ENCODE measurements at regions not wholly inside any gene's neighbourhood (a gene's known extent, or its start where the extent isn't known, plus 50 kb on each side); places are given as distances from the start of the nearest gene placed in this dataset.

DNA sequence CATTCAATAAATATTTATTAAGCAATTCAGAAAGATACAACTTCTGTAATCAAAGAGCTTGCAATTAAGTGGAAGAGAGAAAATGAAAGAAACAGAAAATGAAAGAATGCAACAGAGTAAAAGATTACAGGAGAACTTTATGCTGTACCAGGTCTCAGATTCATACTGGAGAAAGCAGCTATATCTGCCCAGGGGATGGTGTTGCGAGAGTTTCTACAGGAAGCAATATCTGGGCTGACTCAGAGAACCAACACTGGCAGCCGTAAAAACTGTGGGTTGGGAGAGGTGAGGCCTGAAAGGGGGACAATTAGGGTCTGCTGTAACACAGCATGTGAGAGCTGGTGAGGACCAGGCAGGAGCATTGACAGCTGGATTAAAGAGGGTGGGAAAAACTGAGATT is 256.7 kb upstream of the TCF21 start:
- TF ChIP-seq, protein P1, sequence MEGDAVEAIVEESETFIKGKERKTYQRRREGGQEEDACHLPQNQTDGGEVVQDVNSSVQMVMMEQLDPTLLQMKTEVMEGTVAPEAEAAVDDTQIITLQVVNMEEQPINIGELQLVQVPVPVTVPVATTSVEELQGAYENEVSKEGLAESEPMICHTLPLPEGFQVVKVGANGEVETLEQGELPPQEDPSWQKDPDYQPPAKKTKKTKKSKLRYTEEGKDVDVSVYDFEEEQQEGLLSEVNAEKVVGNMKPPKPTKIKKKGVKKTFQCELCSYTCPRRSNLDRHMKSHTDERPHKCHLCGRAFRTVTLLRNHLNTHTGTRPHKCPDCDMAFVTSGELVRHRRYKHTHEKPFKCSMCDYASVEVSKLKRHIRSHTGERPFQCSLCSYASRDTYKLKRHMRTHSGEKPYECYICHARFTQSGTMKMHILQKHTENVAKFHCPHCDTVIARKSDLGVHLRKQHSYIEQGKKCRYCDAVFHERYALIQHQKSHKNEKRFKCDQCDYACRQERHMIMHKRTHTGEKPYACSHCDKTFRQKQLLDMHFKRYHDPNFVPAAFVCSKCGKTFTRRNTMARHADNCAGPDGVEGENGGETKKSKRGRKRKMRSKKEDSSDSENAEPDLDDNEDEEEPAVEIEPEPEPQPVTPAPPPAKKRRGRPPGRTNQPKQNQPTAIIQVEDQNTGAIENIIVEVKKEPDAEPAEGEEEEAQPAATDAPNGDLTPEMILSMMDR (IDR thresholded peaks at IDR 0.05), result no peak

DNA sequence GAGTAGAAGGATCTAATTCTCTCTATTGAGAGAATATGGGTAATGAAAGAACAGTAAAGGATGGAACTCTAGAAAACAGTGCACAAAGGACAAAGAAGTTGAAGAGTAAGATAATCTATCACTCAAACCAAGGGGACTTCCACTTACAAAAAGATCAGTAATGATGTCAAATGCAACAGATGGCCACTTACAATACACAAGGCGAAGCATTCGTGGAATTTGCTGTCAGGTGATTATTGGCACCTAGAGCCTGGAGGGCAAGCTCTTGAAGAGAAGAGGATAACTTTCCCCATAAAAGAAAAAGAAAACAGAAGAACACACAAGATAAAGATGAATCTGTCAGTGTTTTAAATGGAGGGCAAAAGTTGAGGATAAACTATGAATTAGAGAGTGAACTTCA is 256.0 kb upstream of the TCF21 start:
- TF ChIP-seq, protein P1 (IDR thresholded peaks at IDR 0.05), result no peak

DNA sequence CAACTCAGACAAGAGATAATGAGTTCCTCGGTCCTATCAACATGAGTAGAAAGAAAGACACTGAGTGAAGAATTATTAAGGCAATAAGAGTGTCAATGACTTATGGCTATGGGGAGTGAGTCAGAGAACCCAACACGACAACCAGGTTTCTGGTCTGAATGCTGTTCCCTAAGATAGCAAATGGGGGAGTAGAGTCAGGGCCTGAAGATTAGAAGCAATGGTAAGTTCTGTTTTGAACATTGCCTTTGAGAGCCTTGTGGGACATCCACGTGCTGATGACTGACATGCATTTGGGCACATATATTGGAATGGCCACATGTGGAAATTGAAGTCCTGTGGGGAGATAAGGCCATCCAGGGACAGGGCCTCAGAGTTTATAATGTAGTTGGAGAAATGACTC is 254.4 kb upstream of the TCF21 start:
- TF ChIP-seq, protein P1 (IDR thresholded peaks at IDR 0.05), result no peak

DNA sequence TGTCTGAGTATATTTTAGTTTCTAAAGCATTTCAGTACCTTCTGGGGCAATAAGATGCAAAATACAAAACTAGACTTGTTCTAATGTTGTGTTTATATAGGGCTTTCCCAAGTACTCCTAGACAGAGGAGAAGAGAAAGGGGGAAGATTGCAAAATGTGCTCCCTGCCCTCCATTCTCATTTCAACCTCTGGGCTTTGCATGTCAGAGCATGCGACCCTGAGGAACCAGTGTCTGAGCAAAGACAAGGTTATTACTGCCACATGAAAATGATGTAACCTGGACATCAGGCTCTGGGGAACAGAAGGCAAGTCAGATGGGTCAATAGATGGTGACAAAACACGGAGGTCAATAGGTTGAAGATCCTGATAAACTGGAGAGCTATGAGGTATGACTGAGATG is 253.5 kb upstream of the TCF21 start:
- TF ChIP-seq, protein P1 (IDR thresholded peaks at IDR 0.05), result no peak

DNA sequence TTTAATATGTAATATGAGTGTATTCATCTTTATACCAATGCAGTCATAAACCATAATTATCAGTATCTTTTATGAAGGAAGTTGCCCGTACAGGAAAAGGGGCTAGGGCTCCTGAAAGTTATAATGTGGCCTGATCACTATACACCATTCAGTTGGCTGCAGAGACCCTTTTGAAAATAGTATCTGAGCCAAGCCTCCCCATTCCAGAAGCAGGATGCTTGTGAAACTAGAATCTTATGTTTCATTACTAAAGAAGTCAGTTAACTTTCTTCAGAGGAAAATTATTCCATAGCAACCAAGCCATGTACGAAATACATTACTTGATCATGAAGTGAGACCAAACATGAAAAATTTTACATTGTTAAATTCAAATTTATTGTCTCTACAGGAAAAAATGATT is 251.5 kb upstream of the TCF21 start:
- TF ChIP-seq, protein P1 (IDR thresholded peaks at IDR 0.05), result no peak

DNA sequence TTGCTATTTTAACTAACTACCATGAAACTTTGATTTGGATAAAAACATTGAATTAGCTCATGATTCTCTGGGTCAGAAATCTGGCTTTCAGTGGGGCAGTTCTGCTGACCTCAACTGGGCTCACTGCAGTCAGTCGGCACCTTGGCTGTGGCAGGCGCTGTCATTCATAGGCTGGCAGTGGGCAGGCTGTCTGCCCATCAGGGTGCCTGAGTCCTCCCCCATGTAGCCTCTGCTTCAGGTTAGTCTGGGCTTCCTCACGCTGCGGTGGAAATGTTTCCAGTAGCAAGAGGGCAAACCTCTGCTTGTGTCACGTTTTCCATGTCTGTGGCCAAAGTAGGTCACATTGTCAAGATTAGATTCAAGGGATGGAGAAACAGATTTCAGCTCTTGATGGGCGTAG is 251.0 kb upstream of the TCF21 start:
- TF ChIP-seq, protein P1 (IDR thresholded peaks at IDR 0.05), result no peak

DNA sequence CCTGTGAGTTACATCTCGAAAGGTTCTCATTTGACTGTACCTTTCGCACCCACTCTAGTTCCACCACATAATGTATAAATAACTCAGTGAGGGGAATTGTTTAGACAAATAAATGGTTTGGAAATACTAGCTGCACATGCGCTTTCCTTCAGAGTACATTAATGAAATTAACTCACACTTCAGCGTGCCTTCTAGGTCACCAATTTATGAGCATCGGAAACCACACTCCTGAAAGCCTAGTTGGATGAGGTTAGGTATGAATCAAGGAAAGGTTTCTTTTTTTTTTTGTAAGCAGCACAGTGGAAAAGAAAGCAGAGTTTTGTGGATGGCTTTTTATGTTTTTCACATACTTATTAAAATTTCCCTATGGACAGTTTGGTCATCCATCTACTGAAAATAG is 247.8 kb upstream of the TCF21 start:
- TF ChIP-seq, protein P1 (IDR thresholded peaks at IDR 0.05), result no peak

DNA sequence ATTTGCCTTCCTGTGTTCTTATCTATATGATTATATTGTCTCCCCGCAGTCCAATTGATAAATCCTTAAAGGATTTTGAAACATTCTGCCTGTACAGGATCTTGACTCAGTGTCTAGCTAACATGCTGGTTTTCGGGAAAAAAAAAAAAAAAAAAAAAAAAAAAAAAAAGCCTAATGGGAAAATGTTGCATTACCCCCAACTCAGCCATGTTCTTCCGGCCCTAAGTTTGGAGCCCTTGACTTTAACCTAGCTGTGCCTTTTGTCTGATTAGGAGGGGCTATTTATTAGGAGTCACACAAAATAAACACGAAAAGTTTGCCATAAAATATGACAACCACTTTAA is 244.4 kb upstream of the TCF21 start:
- TF ChIP-seq, protein P1 (IDR thresholded peaks at IDR 0.05), result no peak
